ENCODE measurements at regions not wholly inside any gene's neighbourhood (a gene's known extent, or its start where the extent isn't known, plus 50 kb on each side); places are given as distances from the start of the nearest gene placed in this dataset.
"Not testable (repeated sequence)": the region's sequence is repeated elsewhere in the genome, so short reads cannot be mapped to it uniquely, and the experiment has no call there.

GRCh38 chr19:30263830-30264381 lies 108.3 kb upstream of the ZNF536 start:
- Histone ChIP-seq H3K27me3 (ENCODE audit: control insufficient read depth, insufficient read depth, low read length) (no peaks in the 10 kb centered on the region), H3K4me3 (ENCODE audit: low read depth, low read length) (no peak overlapping the region), H3K36me3 (ENCODE audit: control insufficient read depth, insufficient read depth, low read length) (no peaks in the 10 kb centered on the region)
- no peak for TF ChIP-seq CTCF (IDR thresholded peaks at IDR 0.05; ENCODE audit: insufficient read depth, low read length, severe bottlenecking)
- FAIRE-seq (no peak), DNase-seq (ENCODE audit: low read depth) (no peak)

- H3K36me3 ChIP-seq (ENCODE audit: control insufficient read depth, insufficient read depth, low read length); H3K4me3 ChIP-seq (ENCODE audit: low read depth, low read length); DNase-seq (ENCODE audit: low read depth); FAIRE-seq; H3K27me3 ChIP-seq (ENCODE audit: control insufficient read depth, insufficient read depth, low read length): not testable (repeated sequence)
These were observed 106.3 kb upstream of the ZNF536 start for GRCh38 chr19:30265918-30266317.

DNA sequence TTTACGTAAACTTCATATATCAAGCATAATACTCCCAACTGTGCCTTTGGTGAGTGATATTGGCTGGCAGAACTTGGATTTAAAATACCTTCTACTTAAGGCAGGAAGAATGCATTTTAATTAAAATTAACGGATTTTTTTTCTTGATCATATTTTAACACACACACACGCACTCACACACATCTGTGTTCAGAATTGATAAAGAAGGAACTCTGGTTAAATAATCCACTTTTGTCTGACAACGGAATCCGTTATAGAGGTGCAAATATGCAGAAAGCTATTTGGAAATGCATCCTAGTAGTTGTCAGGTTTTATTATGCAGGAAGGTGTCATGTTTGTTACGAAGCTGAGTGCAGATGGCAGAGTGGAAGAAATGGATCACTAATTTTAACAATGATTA lies 105.5 kb upstream of the ZNF536 start:
- H3K4me3 ChIP-seq (ENCODE audit: low read depth, low read length) = no peak overlapping the region
- H3K27me3 ChIP-seq (ENCODE audit: control insufficient read depth, insufficient read depth, low read length) = no peaks in the 10 kb centered on the region
- FAIRE-seq (no peak), DNase-seq (ENCODE audit: low read depth) (no peak)
- no peak for TF ChIP-seq CTCF (IDR thresholded peaks at IDR 0.05; ENCODE audit: insufficient read depth, low read length, severe bottlenecking)
- H3K36me3 ChIP-seq (ENCODE audit: control insufficient read depth, insufficient read depth, low read length) = no peaks in the 10 kb centered on the region

GRCh38 chr19:30267332-30267731 lies 104.9 kb upstream of the ZNF536 start:
- H3K4me3 ChIP-seq (ENCODE audit: low read depth, low read length) = no peak overlapping the region
- no peak for TF ChIP-seq CTCF (IDR thresholded peaks at IDR 0.05; ENCODE audit: insufficient read depth, low read length, severe bottlenecking)
- DNase-seq (ENCODE audit: low read depth) (no peak), FAIRE-seq (no peak)
- no peaks in the 10 kb centered on the region for H3K27me3 ChIP-seq (ENCODE audit: control insufficient read depth, insufficient read depth, low read length)
- H3K36me3 ChIP-seq (ENCODE audit: control insufficient read depth, insufficient read depth, low read length) = no peaks in the 10 kb centered on the region

GRCh38 chr19:30268601-30269000 lies 103.6 kb upstream of the ZNF536 start:
- Histone ChIP-seq H3K27me3 (ENCODE audit: control insufficient read depth, insufficient read depth, low read length) (no peaks in the 10 kb centered on the region), H3K36me3 (ENCODE audit: control insufficient read depth, insufficient read depth, low read length) (no peaks in the 10 kb centered on the region), H3K4me3 (ENCODE audit: low read depth, low read length) (no peak overlapping the region)
- FAIRE-seq = no peak
- no peak for DNase-seq (ENCODE audit: low read depth)
- no peak for TF ChIP-seq CTCF (IDR thresholded peaks at IDR 0.05; ENCODE audit: insufficient read depth, low read length, severe bottlenecking)

DNA sequence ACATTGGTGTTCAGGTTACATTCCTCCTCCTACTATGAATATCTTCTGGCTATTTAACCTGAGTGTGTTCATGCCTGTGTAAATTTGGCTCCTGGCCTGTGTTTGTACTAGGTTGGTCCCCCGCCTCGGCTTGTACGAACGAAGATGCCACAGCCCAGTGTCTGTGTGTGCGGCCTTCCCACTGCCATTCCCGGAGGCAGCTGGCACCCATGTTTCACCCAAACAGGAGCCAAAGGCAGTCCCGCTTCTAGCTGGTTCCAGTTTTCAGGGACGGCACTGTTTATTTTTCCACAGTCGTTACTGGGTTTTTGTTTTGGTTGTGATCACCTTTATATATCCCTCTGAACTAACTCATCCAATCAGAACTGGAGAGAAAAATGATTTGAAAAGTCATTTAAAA lies 102.5 kb upstream of the ZNF536 start:
- Histone ChIP-seq H3K27me3 (ENCODE audit: control insufficient read depth, insufficient read depth, low read length) (no peaks in the 10 kb centered on the region), H3K36me3 (ENCODE audit: control insufficient read depth, insufficient read depth, low read length) (no peaks in the 10 kb centered on the region), H3K4me3 (ENCODE audit: low read depth, low read length) (no peak overlapping the region)
- FAIRE-seq (no peak), DNase-seq (ENCODE audit: low read depth) (no peak)
- TF ChIP-seq CTCF (IDR thresholded peaks at IDR 0.05; ENCODE audit: insufficient read depth, low read length, severe bottlenecking) = no peak

Data from bronchial epithelial cell (primary cell).